GM12892 (cell line): ENCODE measurements at regions not wholly inside any gene's neighbourhood (a gene's known extent, or its start where the extent isn't known, plus 50 kb on each side); places are given as distances from the start of the nearest gene placed in this dataset.

Source experiments
- POLR2A ChIP-seq: IDR thresholded peaks from 2 replicates; pipeline ENCODE4 v1.6.1; 2011; ENCODE audit warnings: low read depth, low read length, control low read depth
- POLR2AphosphoS5 ChIP-seq: IDR thresholded peaks from 2 replicates; pipeline ENCODE4 v1.6.1; 2011; ENCODE audit warnings: low read depth, low read length, control low read depth
- TAF1 ChIP-seq: IDR thresholded peaks from 2 replicates; pipeline ENCODE4 v1.6.1; 2011; ENCODE audit warnings: low read depth, mild to moderate bottlenecking, control low read depth, low read length, borderline replicate concordance

DNA sequence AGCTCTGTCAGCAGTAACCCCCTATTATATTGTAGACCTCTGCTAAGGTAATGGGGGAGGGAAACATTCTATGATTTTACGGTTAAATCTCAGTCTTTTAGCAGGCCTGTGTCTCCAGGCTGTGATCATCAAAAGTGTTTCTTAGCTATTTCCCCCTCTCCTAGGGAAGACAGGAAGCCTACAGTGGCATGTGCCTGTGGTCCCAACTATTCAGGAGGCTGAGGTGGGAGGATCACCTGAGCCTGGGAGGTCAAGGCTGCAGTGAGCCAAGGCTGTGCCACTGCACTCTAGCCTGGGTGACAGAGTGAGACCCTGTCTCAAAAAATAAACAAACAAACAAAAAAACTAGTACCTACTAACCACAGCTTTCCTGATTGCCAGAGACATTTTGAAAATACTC is 67.9 kb downstream of the DNAAF9 start:
- TF ChIP-seq POLR2A (no peak), POLR2AphosphoS5 (no peak), TAF1 (no peak)
